OCI-LY3 (cell line): ENCODE measurements at regions not wholly inside any gene's neighbourhood (a gene's known extent, or its start where the extent isn't known, plus 50 kb on each side); places are given as distances from the start of the nearest gene placed in this dataset.

Source experiments
- EZH2phosphoT487 ChIP-seq: fragments of 200-600 bp; shearing (Covaris generic); IDR thresholded peaks from 2 replicates; pipeline ENCODE4 v1.6.1; 2018; ENCODE audit warnings: antibody characterized with exemption, mixed run types, low read depth
- TF ChIP-seq, protein P1 (sequence below): fragments of 200-600, 300-600 bp; sonication (generic); IDR thresholded peaks from 2 replicates; pipeline ENCODE4 v1.5.1; 2014; ENCODE audit warnings: antibody characterized with exemption, low read length, low read depth

DNA sequence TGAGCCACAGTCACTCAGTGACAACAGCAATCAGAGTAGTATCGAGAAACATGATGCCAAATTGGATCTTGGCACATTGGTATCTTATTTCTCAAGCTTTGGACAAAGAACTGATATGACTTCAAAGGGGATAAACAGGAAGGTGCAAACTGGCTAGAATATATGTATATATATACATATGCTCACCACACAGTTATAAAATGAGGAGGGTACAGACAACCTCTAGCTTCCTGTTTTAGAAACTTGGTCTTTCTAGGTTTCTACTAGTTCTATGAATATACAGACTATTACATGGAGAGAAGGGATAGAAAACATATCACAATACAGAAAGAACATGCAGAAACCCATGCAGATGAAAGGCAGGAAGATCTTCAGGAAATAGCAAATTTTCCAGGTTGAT, 292.1 kb upstream of the SNX7 start:
- TF ChIP-seq, protein P1, sequence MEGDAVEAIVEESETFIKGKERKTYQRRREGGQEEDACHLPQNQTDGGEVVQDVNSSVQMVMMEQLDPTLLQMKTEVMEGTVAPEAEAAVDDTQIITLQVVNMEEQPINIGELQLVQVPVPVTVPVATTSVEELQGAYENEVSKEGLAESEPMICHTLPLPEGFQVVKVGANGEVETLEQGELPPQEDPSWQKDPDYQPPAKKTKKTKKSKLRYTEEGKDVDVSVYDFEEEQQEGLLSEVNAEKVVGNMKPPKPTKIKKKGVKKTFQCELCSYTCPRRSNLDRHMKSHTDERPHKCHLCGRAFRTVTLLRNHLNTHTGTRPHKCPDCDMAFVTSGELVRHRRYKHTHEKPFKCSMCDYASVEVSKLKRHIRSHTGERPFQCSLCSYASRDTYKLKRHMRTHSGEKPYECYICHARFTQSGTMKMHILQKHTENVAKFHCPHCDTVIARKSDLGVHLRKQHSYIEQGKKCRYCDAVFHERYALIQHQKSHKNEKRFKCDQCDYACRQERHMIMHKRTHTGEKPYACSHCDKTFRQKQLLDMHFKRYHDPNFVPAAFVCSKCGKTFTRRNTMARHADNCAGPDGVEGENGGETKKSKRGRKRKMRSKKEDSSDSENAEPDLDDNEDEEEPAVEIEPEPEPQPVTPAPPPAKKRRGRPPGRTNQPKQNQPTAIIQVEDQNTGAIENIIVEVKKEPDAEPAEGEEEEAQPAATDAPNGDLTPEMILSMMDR, result no peak
- no peak for TF ChIP-seq EZH2phosphoT487
